Stimulated activated CD4-positive, alpha-beta T cell treated with anti-CD3 and anti-CD28 coated beads, TNF-alpha, amount 100 ng/mL, for 4 hours (primary cell): ENCODE measurements at regions not wholly inside any gene's neighbourhood (a gene's known extent, or its start where the extent isn't known, plus 50 kb on each side); places are given as distances from the start of the nearest gene placed in this dataset.

ENCODE experiments used
- DNase-seq, 3 experiments: peaks; one replicate each; pipeline ENCODE4 v3.0.0-alpha.2; 2020; ENCODE audit warnings: low read depth in 3 of 3

GRCh38 chr15:70347321-70348225 lies 249.9 kb upstream of the TLE3 start:
- DNase-seq: no peak

- no peak for DNase-seq
Measured at GRCh38 chr15:70345251-70346019, 247.7 kb upstream of the TLE3 start.

- DNase-seq: no peak
Measured at GRCh38 chr15:70344666-70345065, 246.9 kb upstream of the TLE3 start.

GRCh38 chr15:70343961-70344621 lies 246.4 kb upstream of the TLE3 start:
- DNase-seq: no peak

- DNase-seq: no peak
Measured at GRCh38 chr15:70342554-70343548, 245.1 kb upstream of the TLE3 start.

GRCh38 chr15:70342141-70342540 lies 244.4 kb upstream of the TLE3 start:
- DNase-seq: no peak

- DNase-seq: no peak
Measured at GRCh38 chr15:70341566-70341965, 243.8 kb upstream of the TLE3 start.

GRCh38 chr15:70340494-70340870 lies 242.8 kb upstream of the TLE3 start:
- no peak for DNase-seq

GRCh38 chr15:70339571-70340493 lies 242.1 kb upstream of the TLE3 start:
- DNase-seq: no peak

- DNase-seq: no peak
Measured at GRCh38 chr15:70337277-70338186, 239.8 kb upstream of the TLE3 start.

GRCh38 chr15:70336425-70337009 lies 238.8 kb upstream of the TLE3 start:
- DNase-seq: no peak

- DNase-seq: no peak
Measured at GRCh38 chr15:70334286-70334685, 236.6 kb upstream of the TLE3 start.

- DNase-seq: no peak
Measured at GRCh38 chr15:70329179-70329578, 231.5 kb upstream of the TLE3 start.

- DNase-seq: no peak
Measured at GRCh38 chr15:70328679-70329115, 231.0 kb upstream of the TLE3 start.

GRCh38 chr15:70327856-70328678 lies 230.3 kb upstream of the TLE3 start:
- DNase-seq: no peak

- no peak for DNase-seq
Measured at GRCh38 chr15:70327328-70327855, 229.7 kb upstream of the TLE3 start.
